MCF 10A (cell line): ENCODE measurements at regions not wholly inside any gene's neighbourhood (a gene's known extent, or its start where the extent isn't known, plus 50 kb on each side); places are given as distances from the start of the nearest gene placed in this dataset.
A peak's percentile ranks its signal among the peaks of the same experiment; 100 is the strongest.

Experiments used
- BruUV-seq: library from RNA; stranded (reverse); fragments of 400-500 nt; replicated peaks from 2 replicates; lab custom pipeline; 2021; lab: Mats Ljungman, UMichigan
- CTCF ChIA-PET: fragments of 300-600 bp; sonication (Branson Sonifier 250); formaldehyde crosslinking; extraction: SDS; loops from one replicate; lab custom pipeline; 2021; ENCODE audit warnings: antibody characterized with exemption, inconsistent platforms; lab: Yijun Ruan, JAX
- POLR2A ChIA-PET: fragments of 300-600, 350-650 bp; sonication (Branson Sonifier 250); formaldehyde crosslinking; extraction: SDS; loops from one replicate; lab custom pipeline; 2020; ENCODE audit warnings: antibody characterized with exemption, inconsistent platforms; lab: Yijun Ruan, JAX
- DNase-seq: peaks from one replicate; pipeline ENCODE4 v3.0.0-alpha.2; 2018; ENCODE audit not compliant: unreplicated experiment
- H3K27ac Mint-ChIP-seq: one replicate; pipeline ENCODE4 v1.8.0; 2022; ENCODE audit warnings: mild to moderate bottlenecking, low read depth, mixed read lengths; ENCODE audit not compliant: unreplicated experiment
- H3K27me3 Mint-ChIP-seq: one replicate; pipeline ENCODE4 v1.8.0; 2022; ENCODE audit warnings: mixed read lengths; ENCODE audit not compliant: insufficient read depth, unreplicated experiment
- H3K36me3 Mint-ChIP-seq: one replicate; pipeline ENCODE4 v1.8.0; 2022; ENCODE audit warnings: mild to moderate bottlenecking, moderate library complexity, mixed read lengths; ENCODE audit not compliant: insufficient read depth, unreplicated experiment
- H3K4me1 Mint-ChIP-seq: one replicate; pipeline ENCODE4 v1.8.0; 2022; ENCODE audit warnings: mixed read lengths; ENCODE audit not compliant: insufficient read depth, unreplicated experiment
- H3K4me3 Mint-ChIP-seq: one replicate; pipeline ENCODE4 v1.8.0; 2022; ENCODE audit warnings: mild to moderate bottlenecking, moderate library complexity, mixed read lengths; ENCODE audit not compliant: unreplicated experiment
- H3K9me3 Mint-ChIP-seq: one replicate; pipeline ENCODE4 v1.8.0; 2022; ENCODE audit warnings: mixed read lengths; ENCODE audit not compliant: unreplicated experiment
- intact Hi-C: fragments of 100-400 bp; cut with micrococcal nuclease; formaldehyde crosslinking; loops from 2 replicates; pipeline ENCODE4 v1.14.1; 2022
- TF ChIP-seq, protein P1 (sequence below): fragments of 200-600 bp; IDR thresholded peaks from one replicate; pipeline ENCODE4 v1.8.0; 2022; ENCODE audit warnings: antibody characterized with exemption, mild to moderate bottlenecking; ENCODE audit not compliant: unreplicated experiment

DNA sequence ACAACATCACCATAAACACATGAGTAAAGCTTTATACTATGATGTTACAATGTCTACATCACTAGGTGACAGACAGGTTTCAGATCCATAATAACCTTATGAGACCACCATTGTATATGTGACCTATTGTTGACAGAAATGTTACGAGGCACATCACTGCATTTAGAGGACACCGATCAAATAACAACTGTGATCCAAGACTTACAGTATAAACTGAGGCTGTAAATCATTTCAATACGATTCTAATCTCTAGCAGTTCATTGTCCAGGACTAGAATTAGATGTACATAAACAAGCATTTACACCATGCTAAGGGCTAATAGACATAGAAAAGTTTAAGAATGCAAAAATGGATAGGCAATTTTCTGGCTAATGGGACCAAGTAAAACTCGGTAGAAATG is 491.9 kb upstream of the ROBO1 start:
- Mint-ChIP-seq H3K27ac (no peak overlapping the region), H3K27me3 (no peaks in the 10 kb centered on the region), H3K36me3 (no peaks in the 10 kb centered on the region), H3K4me3 (no peak overlapping the region), H3K4me1 (no peaks in the 10 kb centered on the region), H3K9me3 (peaks cover 4% of the 10 kb centered on the region)
- TF ChIP-seq, protein P1, sequence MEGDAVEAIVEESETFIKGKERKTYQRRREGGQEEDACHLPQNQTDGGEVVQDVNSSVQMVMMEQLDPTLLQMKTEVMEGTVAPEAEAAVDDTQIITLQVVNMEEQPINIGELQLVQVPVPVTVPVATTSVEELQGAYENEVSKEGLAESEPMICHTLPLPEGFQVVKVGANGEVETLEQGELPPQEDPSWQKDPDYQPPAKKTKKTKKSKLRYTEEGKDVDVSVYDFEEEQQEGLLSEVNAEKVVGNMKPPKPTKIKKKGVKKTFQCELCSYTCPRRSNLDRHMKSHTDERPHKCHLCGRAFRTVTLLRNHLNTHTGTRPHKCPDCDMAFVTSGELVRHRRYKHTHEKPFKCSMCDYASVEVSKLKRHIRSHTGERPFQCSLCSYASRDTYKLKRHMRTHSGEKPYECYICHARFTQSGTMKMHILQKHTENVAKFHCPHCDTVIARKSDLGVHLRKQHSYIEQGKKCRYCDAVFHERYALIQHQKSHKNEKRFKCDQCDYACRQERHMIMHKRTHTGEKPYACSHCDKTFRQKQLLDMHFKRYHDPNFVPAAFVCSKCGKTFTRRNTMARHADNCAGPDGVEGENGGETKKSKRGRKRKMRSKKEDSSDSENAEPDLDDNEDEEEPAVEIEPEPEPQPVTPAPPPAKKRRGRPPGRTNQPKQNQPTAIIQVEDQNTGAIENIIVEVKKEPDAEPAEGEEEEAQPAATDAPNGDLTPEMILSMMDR = no peak
- CTCF ChIA-PET = no interaction called here
- no peak for DNase-seq
- intact Hi-C loops = no loop called here
- POLR2A ChIA-PET = no interaction called here
- BruUV-seq = no TSS peak

- CTCF ChIA-PET = interaction anchor here (1.2 kb wide), 1 partner anchor 734 kb away, joined by 3 read pairs; no protein-coding TSS in a partner anchor
- TF ChIP-seq, protein P1 = no peak
- Mint-ChIP-seq H3K4me3 (no peak overlapping the region), H3K27me3 (no peaks in the 10 kb centered on the region), H3K9me3 (peaks cover 8% of the 10 kb centered on the region), H3K27ac (no peak overlapping the region), H3K4me1 (no peaks in the 10 kb centered on the region), H3K36me3 (no peaks in the 10 kb centered on the region)
- POLR2A ChIA-PET = no interaction called here
- intact Hi-C loops = no loop called here
- DNase-seq = no peak
- BruUV-seq = no TSS peak
Measured at GRCh38 chr3:80252113-80252512, 484.3 kb upstream of the ROBO1 start.

DNA sequence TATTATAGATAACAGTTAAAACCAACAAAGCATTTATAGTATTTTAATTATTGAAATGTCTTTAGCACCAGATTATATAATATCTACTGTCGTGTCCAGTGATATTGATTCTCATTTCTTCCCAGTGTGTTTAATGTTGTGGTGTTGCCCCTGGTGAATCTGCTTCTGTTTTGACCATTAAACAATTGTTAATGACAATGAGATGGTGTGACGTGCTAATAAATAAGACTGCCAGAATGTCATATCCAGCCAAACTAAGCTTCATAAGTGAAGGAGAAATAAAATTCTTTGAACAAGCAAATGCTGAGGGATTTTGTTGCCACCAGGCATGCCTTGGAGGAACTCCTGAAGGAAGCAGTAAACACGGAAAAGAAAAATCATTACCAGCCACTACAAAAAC is 480.0 kb upstream of the ROBO1 start:
- Mint-ChIP-seq H3K4me1 (no peaks in the 10 kb centered on the region), H3K27ac (no peak overlapping the region), H3K4me3 (no peak overlapping the region), H3K36me3 (no peaks in the 10 kb centered on the region), H3K9me3 (peaks cover 8% of the 10 kb centered on the region), H3K27me3 (no peaks in the 10 kb centered on the region)
- POLR2A ChIA-PET = no interaction called here
- TF ChIP-seq, protein P1 = no peak
- no peak for DNase-seq
- CTCF ChIA-PET = no interaction called here
- BruUV-seq = no TSS peak
- intact Hi-C loops = no loop called here

DNA sequence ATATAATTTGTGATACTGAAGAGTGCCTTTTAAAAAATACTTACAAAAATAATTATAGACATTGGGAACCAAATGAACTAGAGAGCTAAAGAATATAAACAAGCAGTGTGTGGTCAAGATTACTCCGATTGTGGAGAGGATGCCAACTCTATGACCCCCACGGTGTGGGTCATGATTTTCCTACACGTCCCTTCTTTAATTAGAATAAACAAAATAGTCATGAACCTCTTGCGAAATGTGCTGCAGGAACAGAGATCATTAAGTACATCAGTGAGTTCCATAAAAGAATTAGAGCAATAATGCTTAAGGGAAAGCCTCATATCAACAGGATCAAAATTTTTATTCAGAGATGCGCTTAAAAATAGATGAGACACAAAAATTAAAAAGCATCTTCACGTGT is 476.6 kb upstream of the ROBO1 start:
- Mint-ChIP-seq H3K9me3 (peaks cover 8% of the 10 kb centered on the region), H3K27ac (no peak overlapping the region), H3K36me3 (no peaks in the 10 kb centered on the region), H3K4me3 (no peak overlapping the region), H3K27me3 (no peaks in the 10 kb centered on the region), H3K4me1 (no peaks in the 10 kb centered on the region)
- DNase-seq = peak; percentile 28
- TF ChIP-seq, protein P1 = no peak
- intact Hi-C loops = no loop called here
- no TSS peak for BruUV-seq
- ChIA-PET CTCF (no interaction called here), POLR2A (no interaction called here)
